DOHH2 (cell line): ENCODE measurements at regions not wholly inside any gene's neighbourhood (a gene's known extent, or its start where the extent isn't known, plus 50 kb on each side); places are given as distances from the start of the nearest gene placed in this dataset.

Source experiments
- H3F3A ChIP-seq: fragments of 200-600 bp; sonication (generic), shearing (Covaris generic); 2 replicates; pipeline ENCODE4 v1.6.0; 2016; ENCODE audit warnings: antibody characterized with exemption, mild to moderate bottlenecking; ENCODE audit not compliant: control insufficient read depth, insufficient read depth
- H3K27ac ChIP-seq: fragments of 200-600 bp; sonication (generic); 2 replicates; pipeline ENCODE4 v1.5.1; 2014; ENCODE audit warnings: low read depth, mild to moderate bottlenecking, low read length, moderate library complexity
- H3K27me3 ChIP-seq: fragments of 200-600 bp; sonication (generic); 2 replicates; pipeline ENCODE4 v1.6.1; 2014; ENCODE audit warnings: mild to moderate bottlenecking, low read length, mixed read lengths; ENCODE audit not compliant: control insufficient read depth
- H3K36me3 ChIP-seq: fragments of 200-600 bp; sonication (generic); 2 replicates; pipeline ENCODE4 v1.6.1; 2014; ENCODE audit warnings: mild to moderate bottlenecking, low read length, moderate library complexity, mixed read lengths; ENCODE audit not compliant: control insufficient read depth
- H3K4me1 ChIP-seq: fragments of 200-600 bp; sonication (generic); 2 replicates; pipeline ENCODE4 v1.6.1; 2014; ENCODE audit warnings: mild to moderate bottlenecking, low read length, mixed read lengths; ENCODE audit not compliant: control insufficient read depth
- H3K4me2 ChIP-seq: fragments of 200-600 bp; sonication (generic); 2 replicates; pipeline ENCODE4 v1.6.0; 2014; ENCODE audit warnings: mild to moderate bottlenecking, low read length, moderate library complexity
- H3K4me3 ChIP-seq: fragments of 200-600 bp; sonication (generic); 2 replicates; pipeline ENCODE4 v1.5.1; 2014; ENCODE audit warnings: mild to moderate bottlenecking, low read length, mixed read lengths
- H3K79me2 ChIP-seq: fragments of 200-600 bp; sonication (generic); 2 replicates; pipeline ENCODE4 v1.6.1; 2014; ENCODE audit warnings: mild to moderate bottlenecking, low read length, mixed read lengths; ENCODE audit not compliant: control insufficient read depth
- H3K9me2 ChIP-seq: fragments of 200-600 bp; sonication (generic); replicated peaks from 2 replicates; pipeline ENCODE4 v1.6.1; 2014; ENCODE audit warnings: mild to moderate bottlenecking, low read length, mixed read lengths; ENCODE audit not compliant: control insufficient read depth
- H3K9me3 ChIP-seq: fragments of 200-600 bp; sonication (generic); 2 replicates; pipeline ENCODE4 v1.6.1; 2014; ENCODE audit warnings: antibody characterized with exemption, low read length, mixed read lengths; ENCODE audit not compliant: control insufficient read depth, insufficient read depth
- H4K20me1 ChIP-seq: fragments of 200-600 bp; sonication (generic); 2 replicates; pipeline ENCODE4 v1.6.0; 2014; ENCODE audit warnings: low read depth, mild to moderate bottlenecking, antibody characterized with exemption, low read length, moderate library complexity; ENCODE audit not compliant: control insufficient read depth, insufficient read depth
- EZH2phosphoT487 ChIP-seq: fragments of 200-600 bp; sonication (generic); IDR thresholded peaks from 2 replicates; pipeline ENCODE4 v1.6.1; 2017; ENCODE audit warnings: borderline replicate concordance, mild to moderate bottlenecking, antibody characterized with exemption, low read length, moderate library complexity, mixed read lengths
- TF ChIP-seq, protein P1 (sequence below): fragments of 200-600 bp; sonication (generic); IDR thresholded peaks from one replicate; pipeline ENCODE4 v1.5.1; 2014; ENCODE audit warnings: antibody characterized with exemption, mild to moderate bottlenecking, low read depth, low read length; ENCODE audit not compliant: poor library complexity, severe bottlenecking

GRCh38 chr6:91965872-91966271 is 1379.0 kb upstream of the MAP3K7 start:
- Histone ChIP-seq H3F3A (no peaks in the 10 kb centered on the region), H3K4me1 (no peaks in the 10 kb centered on the region), H3K36me3 (no peaks in the 10 kb centered on the region), H4K20me1 (no peaks in the 10 kb centered on the region), H3K4me3 (no peak overlapping the region), H3K79me2 (no peaks in the 10 kb centered on the region), H3K9me2 (no peaks in the 10 kb centered on the region), H3K4me2 (no peak overlapping the region), H3K9me3 (peaks cover 8% of the 10 kb centered on the region; the same call in 1 of the 2 replicates), H3K27ac (no peak overlapping the region), H3K27me3 (no peaks in the 10 kb centered on the region)
- TF ChIP-seq EZH2phosphoT487 = no peak
- TF ChIP-seq, protein P1, sequence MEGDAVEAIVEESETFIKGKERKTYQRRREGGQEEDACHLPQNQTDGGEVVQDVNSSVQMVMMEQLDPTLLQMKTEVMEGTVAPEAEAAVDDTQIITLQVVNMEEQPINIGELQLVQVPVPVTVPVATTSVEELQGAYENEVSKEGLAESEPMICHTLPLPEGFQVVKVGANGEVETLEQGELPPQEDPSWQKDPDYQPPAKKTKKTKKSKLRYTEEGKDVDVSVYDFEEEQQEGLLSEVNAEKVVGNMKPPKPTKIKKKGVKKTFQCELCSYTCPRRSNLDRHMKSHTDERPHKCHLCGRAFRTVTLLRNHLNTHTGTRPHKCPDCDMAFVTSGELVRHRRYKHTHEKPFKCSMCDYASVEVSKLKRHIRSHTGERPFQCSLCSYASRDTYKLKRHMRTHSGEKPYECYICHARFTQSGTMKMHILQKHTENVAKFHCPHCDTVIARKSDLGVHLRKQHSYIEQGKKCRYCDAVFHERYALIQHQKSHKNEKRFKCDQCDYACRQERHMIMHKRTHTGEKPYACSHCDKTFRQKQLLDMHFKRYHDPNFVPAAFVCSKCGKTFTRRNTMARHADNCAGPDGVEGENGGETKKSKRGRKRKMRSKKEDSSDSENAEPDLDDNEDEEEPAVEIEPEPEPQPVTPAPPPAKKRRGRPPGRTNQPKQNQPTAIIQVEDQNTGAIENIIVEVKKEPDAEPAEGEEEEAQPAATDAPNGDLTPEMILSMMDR = no peak

- Histone ChIP-seq H3K36me3 (no peaks in the 10 kb centered on the region), H4K20me1 (no peaks in the 10 kb centered on the region), H3K9me3 (peaks cover 8% of the 10 kb centered on the region; the same call in 1 of the 2 replicates), H3K4me1 (no peaks in the 10 kb centered on the region), H3K4me3 (no peak overlapping the region), H3K27me3 (no peaks in the 10 kb centered on the region), H3K9me2 (no peaks in the 10 kb centered on the region), H3K79me2 (no peaks in the 10 kb centered on the region), H3F3A (no peaks in the 10 kb centered on the region), H3K4me2 (no peak overlapping the region), H3K27ac (no peak overlapping the region)
- TF ChIP-seq, protein P1 = no peak
- TF ChIP-seq EZH2phosphoT487 = no peak
Measured at GRCh38 chr6:91961671-91962070, 1374.8 kb upstream of the MAP3K7 start.

DNA sequence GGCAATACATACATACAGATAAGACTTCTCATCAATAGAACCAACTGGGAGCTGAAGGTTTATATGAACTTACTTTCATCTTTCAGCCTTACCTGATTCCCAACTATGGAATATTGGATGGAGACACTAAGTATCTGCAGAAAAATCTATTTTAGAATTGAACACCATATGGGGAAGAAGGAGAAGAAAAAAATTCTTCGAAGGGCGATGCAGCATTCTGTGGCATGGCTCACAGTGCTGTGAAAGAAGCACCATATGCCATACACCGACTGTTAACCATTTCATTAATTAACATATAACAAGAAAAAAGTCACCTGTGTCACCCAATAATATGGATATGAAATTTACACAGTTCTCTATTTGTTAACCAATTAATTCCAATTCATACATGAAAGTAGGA is 1374.4 kb upstream of the MAP3K7 start:
- no peaks in the 10 kb centered on the region for H3K4me1 ChIP-seq
- H3K9me3 ChIP-seq = peaks cover 8% of the 10 kb centered on the region; the same call in 1 of the 2 replicates

More for the DNA sequence above, 1374.4 kb upstream of the MAP3K7 start:
- H4K20me1 ChIP-seq = no peaks in the 10 kb centered on the region
- H3K27ac ChIP-seq = no peak overlapping the region
- H3K9me2 ChIP-seq = no peaks in the 10 kb centered on the region
- no peak overlapping the region for H3K4me2 ChIP-seq
- H3F3A ChIP-seq = no peaks in the 10 kb centered on the region
- no peaks in the 10 kb centered on the region for H3K36me3 ChIP-seq
- no peak overlapping the region for H3K4me3 ChIP-seq
- no peaks in the 10 kb centered on the region for H3K79me2 ChIP-seq
- TF ChIP-seq EZH2phosphoT487 = no peak
- TF ChIP-seq, protein P1 = no peak
- H3K27me3 ChIP-seq = no peaks in the 10 kb centered on the region
